Effector memory CD8-positive, alpha-beta T cell (primary cell): ENCODE measurements at regions not wholly inside any gene's neighbourhood (a gene's known extent, or its start where the extent isn't known, plus 50 kb on each side); places are given as distances from the start of the nearest gene placed in this dataset.

Experiments used
- ATAC-seq: fragments of 150-1000 bp; cut with Tn5 transposase; replicated peaks from 2 replicates; pipeline ENCODE4 v1.10.0; 2021; ENCODE audit warnings: mild to moderate bottlenecking, moderate library complexity
- DNase-seq, 3 experiments: peaks; one replicate each; pipeline ENCODE4 v3.0.0; 2021
- H3K27ac Mint-ChIP-seq, 2 donors: one replicate each; pipeline ENCODE4 v1.8.0; 2022; ENCODE audit warnings: mild to moderate bottlenecking in 2 of 2, mixed read lengths in 2 of 2, moderate library complexity in 2 of 2
- H3K27me3 Mint-ChIP-seq, 2 donors: one replicate each; pipeline ENCODE4 v1.8.0; 2022; ENCODE audit warnings: mixed read lengths in 2 of 2
- H3K36me3 Mint-ChIP-seq: one replicate; pipeline ENCODE4 v1.8.0; 2022; ENCODE audit warnings: mild to moderate bottlenecking, moderate library complexity, mixed read lengths; ENCODE audit not compliant: insufficient read depth
- H3K4me1 Mint-ChIP-seq, 2 donors: one replicate each; pipeline ENCODE4 v1.8.0; 2022; ENCODE audit warnings: low read depth in 2 of 2, mixed read lengths in 2 of 2
- H3K4me3 Mint-ChIP-seq, 2 donors: one replicate each; pipeline ENCODE4 v1.8.0; 2022; ENCODE audit warnings: mild to moderate bottlenecking in 2 of 2, mixed read lengths in 2 of 2, moderate library complexity in 2 of 2
- H3K9me3 Mint-ChIP-seq, 2 donors: one replicate each; pipeline ENCODE4 v1.8.0; 2022; ENCODE audit warnings: mixed read lengths in 2 of 2

GRCh38 chr10:43320226-43320625 lies 51.2 kb upstream of the FXYD4 start:
- DNase-seq = no peak
- Mint-ChIP-seq H3K27ac (no peak overlapping the region), H3K4me1 (peaks cover 4 to 17% of the 10 kb centered on the region in 2 donors), H3K4me3 (no peak overlapping the region), H3K9me3 (no peaks in the 10 kb centered on the region), H3K36me3 (no peaks in the 10 kb centered on the region), H3K27me3 (peaks cover 20 to 47% of the 10 kb centered on the region in 2 donors)
- no peak for ATAC-seq

GRCh38 chr10:43318976-43319960 lies 52.2 kb upstream of the FXYD4 start:
- Mint-ChIP-seq H3K4me1 (peaks cover 4 to 19% of the 10 kb centered on the region in 2 donors), H3K4me3 (no peak overlapping the region), H3K27ac (no peak overlapping the region), H3K27me3 (peaks cover 20 to 47% of the 10 kb centered on the region in 2 donors), H3K9me3 (no peaks in the 10 kb centered on the region), H3K36me3 (no peaks in the 10 kb centered on the region)
- no peak for ATAC-seq
- no peak for DNase-seq

- H3K4me1 Mint-ChIP-seq = peaks cover 4 to 22% of the 10 kb centered on the region in 2 donors
- no peak overlapping the region for H3K4me3 Mint-ChIP-seq
- no peaks in the 10 kb centered on the region for H3K36me3 Mint-ChIP-seq
- peak overlapping the region in 1 of 2 donors; percentile 13 for H3K27ac Mint-ChIP-seq
- peaks cover 20 to 47% of the 10 kb centered on the region in 2 donors for H3K27me3 Mint-ChIP-seq
- no peak for ATAC-seq
- no peak for DNase-seq
- no peaks in the 10 kb centered on the region for H3K9me3 Mint-ChIP-seq
Observed at GRCh38 chr10:43318456-43318855, 51.6 kb upstream of the RASGEF1A start.

- Mint-ChIP-seq H3K9me3 (no peaks in the 10 kb centered on the region), H3K4me1 (peaks cover 0 to 18% of the 10 kb centered on the region in 2 donors), H3K27ac (peak overlapping the region in 1 of 2 donors; percentile 13), H3K4me3 (no peak overlapping the region), H3K36me3 (no peaks in the 10 kb centered on the region), H3K27me3 (peaks cover 18 to 37% of the 10 kb centered on the region in 2 donors)
- ATAC-seq (no peak), DNase-seq (no peak)
Observed at GRCh38 chr10:43317422-43317821, 50.6 kb upstream of the RASGEF1A start.

- Mint-ChIP-seq H3K4me3 (no peak overlapping the region), H3K27me3 (peaks cover 13 to 33% of the 10 kb centered on the region in 2 donors), H3K36me3 (no peaks in the 10 kb centered on the region), H3K4me1 (peaks cover 0 to 14% of the 10 kb centered on the region in 2 donors), H3K9me3 (no peaks in the 10 kb centered on the region), H3K27ac (no peak overlapping the region)
- no peak for ATAC-seq
- DNase-seq = no peak
Observed at GRCh38 chr10:43316988-43317387, 50.1 kb upstream of the RASGEF1A start.
